NCI-H2171 treated with DMSO at 0.1 percent for 48 hours (cell line): ENCODE measurements at regions not wholly inside any gene's neighbourhood (a gene's known extent, or its start where the extent isn't known, plus 50 kb on each side); places are given as distances from the start of the nearest gene placed in this dataset.

ENCODE experiments used
- DNase-seq: peaks from one replicate; lab custom pipeline; 2025; lab: John Stamatoyannopoulos, UW

DNA sequence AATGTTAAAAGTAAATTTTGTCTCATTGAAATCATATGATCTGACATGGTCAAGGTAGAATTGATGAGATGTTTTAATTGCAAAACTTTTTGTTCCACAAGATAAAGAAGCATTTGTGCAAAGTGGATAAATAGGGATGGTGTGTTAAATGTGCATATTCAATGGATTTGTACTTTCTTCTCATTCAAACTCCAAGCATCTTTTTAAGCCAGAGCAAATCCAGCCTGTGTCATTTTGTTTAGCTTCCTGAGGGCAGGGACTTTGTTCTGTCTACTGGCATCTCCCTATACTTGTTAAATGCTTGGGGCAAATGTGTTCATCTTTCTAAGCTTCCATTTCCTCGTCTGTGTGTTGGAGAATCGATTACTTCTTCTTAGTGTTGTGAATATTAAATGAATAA lies 200.3 kb downstream of the SLIT2 start:
- no peak for DNase-seq

GRCh38 chr4:20454515-20454914 lies 202.8 kb downstream of the SLIT2 start:
- no peak for DNase-seq

GRCh38 chr4:20456407-20456806 lies 204.7 kb downstream of the SLIT2 start:
- no peak for DNase-seq

DNA sequence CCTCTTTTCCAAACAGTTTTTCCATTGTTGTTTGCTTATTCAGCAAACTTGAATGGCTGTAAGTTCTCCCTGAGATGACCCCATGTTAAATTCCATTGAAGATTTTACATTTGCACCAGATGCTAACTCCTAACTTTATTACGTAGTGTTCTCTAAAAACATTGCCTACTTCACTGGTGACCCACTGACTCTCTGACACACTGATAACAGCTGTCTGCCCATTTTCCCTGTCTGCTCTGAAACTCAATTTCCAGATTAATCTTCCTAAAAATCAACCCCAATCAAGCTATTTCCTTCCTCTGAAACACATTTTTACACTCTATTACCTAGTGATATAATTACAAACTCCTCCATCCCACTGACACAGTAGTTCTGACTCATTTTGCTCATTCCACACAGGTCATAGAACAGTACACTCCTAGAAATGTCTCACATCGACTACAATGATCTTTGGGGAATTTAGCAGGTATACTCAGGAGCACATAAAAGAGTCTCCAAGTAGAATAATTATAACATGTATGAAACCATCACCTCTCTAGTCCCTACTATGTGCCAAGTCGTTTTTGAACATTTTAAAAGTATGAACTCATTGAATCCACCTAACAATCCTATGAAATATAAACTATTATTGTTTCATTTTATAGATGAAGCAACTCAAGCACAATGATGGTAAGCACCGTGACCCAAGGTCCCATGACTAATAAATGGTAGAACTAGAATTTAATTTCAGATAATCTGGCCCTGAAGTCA lies 210.9 kb downstream of the SLIT2 start:
- DNase-seq, result no peak

DNA sequence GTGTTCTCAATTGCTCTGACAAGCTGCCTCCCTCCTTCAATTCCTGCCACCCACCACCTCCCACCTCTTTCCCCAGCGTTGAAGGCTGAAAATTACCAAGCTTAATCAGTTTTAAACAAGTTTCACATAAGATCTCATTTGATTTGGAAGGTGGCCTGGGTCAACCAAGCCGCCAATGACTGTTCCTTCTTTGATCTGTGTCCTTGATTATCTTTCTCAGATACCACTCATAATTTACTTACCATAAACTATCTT lies 211.4 kb downstream of the SLIT2 start:
- DNase-seq, result no peak

DNA sequence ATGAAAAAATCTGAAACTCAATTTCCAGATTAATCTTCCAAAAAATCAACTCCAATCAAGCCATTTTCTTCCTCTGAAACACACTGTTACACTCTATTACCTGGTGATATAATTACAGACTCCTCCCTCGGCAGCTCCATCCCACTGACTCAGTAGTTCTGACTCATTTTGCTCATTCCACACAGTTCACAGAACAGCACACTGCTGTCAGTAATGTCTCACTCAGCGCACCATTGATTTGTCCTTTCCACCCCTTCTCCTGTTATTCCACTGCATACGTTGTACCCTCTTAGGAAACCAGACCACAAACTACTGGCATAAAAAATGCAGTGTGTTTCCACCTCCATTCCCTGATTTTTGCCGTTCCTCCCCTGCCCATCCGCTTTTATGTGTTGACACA lies 212.7 kb downstream of the SLIT2 start:
- DNase-seq, result no peak

GRCh38 chr4:20474119-20474518 lies 222.4 kb downstream of the SLIT2 start:
- no peak for DNase-seq

DNA sequence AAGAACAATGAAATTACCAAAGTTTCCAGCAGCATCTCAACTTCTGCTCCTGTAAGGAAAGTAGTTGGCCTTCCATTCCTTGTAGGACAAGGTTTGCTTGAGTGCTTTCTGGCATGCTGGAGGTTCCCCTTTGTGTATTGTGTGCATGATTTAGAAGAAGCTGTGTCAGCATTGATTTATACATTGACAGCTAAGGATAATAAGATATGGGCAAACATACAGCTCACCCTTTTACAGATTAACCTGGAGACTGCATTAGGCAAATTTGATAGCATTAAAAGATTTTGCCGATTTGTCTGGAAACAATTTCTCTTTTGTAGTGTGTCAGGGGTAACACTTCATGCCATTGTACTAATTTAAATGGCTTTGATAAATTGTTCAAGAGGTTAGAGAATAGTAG lies 221.8 kb upstream of the PACRGL start:
- no peak for DNase-seq

GRCh38 chr4:20480165-20480947 lies 219.9 kb upstream of the PACRGL start:
- DNase-seq, result no peak

GRCh38 chr4:20483416-20483815 lies 216.8 kb upstream of the PACRGL start:
- DNase-seq, result no peak

- DNase-seq, result no peak
Measured at GRCh38 chr4:20486433-20486832, 213.8 kb upstream of the PACRGL start.

DNA sequence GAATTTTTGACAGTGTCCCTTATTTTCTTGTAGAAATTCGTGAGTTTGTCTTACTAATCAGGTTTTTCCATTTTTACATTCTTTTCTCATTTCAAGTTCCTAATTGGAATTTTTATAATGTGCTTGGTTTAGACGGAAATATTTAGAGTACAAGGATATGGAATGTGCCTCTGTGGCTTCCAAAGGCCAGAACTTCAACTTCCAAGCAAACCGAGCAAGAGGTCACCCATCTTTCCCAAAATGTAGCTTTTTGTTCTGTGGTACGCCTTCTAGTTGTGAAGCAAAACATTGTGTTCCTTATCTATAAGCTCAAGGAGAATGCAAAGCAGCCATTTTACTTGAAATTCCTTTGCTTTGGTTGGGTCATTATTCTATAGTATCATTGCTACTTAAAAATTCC lies 212.8 kb upstream of the PACRGL start:
- DNase-seq, result no peak

- DNase-seq, result no peak
Measured at GRCh38 chr4:20487852-20488251, 212.4 kb upstream of the PACRGL start.

DNA sequence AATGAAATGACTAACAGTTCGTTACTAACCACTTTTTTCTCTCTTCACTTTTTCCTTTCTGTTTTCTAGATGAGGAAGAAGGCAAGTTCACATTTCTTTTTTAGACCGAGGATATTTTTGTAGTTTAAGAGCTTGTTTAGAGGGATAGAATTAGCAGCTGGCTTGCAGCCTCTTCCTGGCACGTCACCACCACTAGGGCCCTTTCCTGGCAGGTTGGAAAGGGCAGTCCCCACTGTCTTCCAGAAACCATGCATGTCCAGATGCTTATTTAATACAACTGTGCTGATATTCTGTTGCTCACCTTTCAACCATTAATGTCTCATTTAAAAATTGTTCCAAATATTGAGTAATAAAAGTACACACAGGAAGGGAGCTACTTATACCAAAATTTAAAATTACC lies 209.5 kb upstream of the PACRGL start:
- DNase-seq, result no peak

DNA sequence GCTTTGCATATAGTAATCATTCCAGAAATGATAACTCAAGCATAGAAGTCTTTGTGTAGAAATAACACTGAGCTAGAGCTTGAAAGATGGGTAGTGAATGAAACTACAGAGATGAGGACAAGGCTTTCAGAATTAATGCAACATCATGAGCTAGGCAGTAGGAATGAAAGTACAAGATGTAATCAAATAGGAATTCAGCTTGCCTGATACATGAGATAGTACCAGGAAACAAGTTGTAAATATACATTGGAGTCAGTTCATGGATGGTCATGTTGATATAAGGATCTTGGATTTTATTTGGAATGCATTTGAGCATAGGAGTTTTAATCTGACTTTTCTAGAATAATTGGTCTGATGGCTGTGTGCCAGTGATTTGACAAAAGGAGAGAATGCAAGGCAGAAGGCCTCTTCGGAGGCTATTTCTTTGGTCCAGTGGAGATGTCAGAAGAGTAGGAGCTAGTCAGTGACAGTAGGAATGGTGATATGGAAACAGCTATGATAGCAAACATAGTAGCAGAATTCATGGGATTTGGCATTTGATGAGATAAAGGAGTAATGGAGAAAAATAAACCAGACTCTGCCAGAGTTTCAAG lies 206.4 kb upstream of the PACRGL start:
- no peak for DNase-seq

DNA sequence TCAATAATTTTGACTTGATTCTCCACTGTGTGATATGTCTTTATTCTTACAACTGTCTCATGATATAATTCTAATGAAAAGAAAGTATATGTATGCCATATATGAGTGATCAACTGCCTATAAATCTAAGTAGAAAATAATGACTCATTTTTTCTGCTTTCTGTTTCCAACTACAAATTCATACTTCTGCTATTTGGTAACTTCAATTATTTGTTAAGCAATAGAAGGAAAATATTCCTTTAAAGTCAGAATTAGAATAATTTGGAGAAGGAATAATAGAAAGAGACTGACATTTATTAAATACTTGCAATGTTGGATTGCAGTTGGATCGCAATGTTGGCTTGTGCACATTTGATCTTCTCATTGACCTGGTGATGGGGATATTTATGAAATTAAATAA lies 204.2 kb upstream of the PACRGL start:
- no peak for DNase-seq

- DNase-seq, result no peak
Measured at GRCh38 chr4:20504146-20504545, 196.1 kb upstream of the PACRGL start.

GRCh38 chr4:20505927-20506326 lies 194.3 kb upstream of the PACRGL start:
- DNase-seq, result no peak

- no peak for DNase-seq
Measured at GRCh38 chr4:20506827-20507226, 193.4 kb upstream of the PACRGL start.

DNA sequence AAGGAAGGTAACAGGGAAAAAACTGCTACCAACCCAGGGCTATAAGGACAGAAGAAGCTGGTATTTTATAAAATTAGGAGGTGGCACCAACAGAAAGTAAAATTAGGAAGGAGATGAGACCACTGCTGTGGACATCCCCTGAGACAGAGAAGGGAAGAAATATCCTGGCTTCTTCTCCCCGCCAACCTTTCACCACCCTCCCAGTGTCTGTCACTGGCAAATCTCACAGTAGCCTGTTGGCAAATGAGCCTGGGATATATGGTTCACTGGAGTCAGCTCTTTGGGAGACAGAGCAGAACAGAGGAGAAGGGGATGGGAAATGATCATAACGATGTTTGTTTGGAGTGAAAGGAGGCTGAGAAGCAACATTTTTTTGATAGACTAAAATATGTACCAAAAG lies 190.9 kb upstream of the PACRGL start:
- DNase-seq, result no peak

GRCh38 chr4:20512033-20512792 lies 188.0 kb upstream of the PACRGL start:
- no peak for DNase-seq

DNA sequence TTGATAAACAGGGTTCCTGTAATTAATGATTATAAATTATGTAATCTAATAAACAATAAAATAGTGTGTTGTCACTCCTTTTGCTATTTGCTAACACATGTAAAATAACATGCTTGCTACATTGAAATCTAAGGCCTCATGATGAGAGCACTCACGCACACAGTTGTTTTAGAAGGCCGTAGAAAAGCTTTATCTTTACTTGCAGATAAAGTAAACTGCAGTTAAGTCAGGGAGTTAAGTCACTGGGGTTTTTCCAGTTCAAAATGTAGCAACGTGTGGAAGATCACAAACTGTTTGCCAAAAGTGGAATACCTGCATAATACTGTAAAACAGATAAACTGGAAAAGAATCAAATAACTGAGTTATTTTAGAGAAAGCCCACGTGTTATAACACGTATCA lies 187.3 kb upstream of the PACRGL start:
- no peak for DNase-seq

DNA sequence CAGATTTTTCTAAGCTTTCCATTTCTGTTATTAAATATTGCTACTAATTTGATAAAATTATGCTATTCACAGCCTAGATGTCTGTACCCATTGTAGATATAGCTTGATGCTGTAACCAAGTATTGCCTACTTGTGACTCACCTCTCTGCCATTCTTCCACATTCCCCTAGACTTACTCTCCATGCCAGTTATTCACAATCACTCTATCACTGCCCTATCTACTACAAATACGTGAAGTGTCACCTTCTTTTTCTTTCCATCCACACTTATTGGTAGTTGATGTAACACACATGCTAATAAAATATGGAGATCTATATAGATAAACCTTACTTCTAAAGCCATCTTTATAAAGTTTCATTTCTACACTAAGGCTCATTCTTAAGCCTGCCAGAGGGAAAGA lies 179.4 kb upstream of the PACRGL start:
- DNase-seq, result no peak
